ENCODE measurements at regions not wholly inside any gene's neighbourhood (a gene's known extent, or its start where the extent isn't known, plus 50 kb on each side); places are given as distances from the start of the nearest gene placed in this dataset.
"Not testable (repeated sequence)": the region's sequence is repeated elsewhere in the genome, so short reads cannot be mapped to it uniquely, and the experiment has no call there.

DNA sequence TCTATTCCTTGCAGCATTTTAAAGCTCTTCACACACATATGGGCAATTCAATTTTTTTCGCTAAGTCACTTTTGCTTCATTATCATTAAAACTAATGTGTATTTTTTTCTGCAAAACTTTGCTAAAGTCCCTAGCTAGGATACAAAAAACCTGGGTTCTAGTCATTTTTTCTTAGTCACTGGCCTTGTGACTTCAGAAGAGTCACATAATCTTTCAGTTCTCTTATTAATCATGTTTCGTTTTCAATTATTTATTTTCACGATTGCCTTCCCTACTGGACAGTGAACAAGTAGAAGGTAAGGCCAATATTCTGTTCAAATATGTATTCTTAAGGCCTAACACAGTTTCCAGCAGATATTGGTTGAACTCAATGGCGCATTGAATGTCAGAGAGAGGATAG, 60.9 kb upstream of the CYRIA start:
- no peak for DNase-seq (ENCODE audit: low read depth)

DNA sequence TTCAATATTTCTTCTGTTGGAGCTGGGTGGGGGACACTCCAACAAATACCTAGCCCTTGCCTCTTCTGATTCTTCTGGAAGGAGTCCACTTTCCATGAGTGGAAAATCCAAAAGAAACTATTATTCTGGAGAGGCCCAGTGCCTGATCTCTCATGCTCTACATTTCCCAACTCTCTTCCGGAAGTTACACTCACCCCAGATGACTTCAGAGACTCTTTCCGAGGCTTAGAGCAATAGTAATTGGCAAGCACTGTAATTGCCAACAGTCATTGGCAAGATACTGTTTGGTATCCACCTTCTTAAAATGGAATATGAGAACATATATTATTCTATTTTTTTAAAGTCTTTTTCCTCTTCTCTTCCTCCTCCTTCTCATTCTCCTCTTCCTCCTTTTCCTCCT, 60.5 kb upstream of the CYRIA start:
- DNase-seq (ENCODE audit: low read depth) = no peak

DNA sequence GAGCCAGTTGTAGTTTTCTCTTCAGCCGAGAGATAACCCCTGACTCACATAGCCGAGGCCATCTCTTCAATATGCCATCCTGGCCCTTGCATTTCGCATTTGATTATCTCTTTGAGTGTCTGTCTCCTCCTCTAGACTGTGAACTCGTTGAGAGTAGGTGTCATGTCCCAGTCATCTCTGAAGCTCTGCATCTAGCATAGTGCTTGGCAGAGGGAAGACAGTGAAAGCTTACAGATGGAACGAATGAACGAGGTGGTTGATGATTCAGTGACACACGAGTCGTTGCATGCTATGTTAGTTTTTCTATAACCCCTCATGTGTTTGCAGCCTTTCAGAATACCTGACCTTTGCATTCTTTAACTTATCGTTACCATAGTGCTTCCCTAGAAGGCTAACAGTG, 59.9 kb upstream of the CYRIA start:
- no peak for DNase-seq (ENCODE audit: low read depth)

DNA sequence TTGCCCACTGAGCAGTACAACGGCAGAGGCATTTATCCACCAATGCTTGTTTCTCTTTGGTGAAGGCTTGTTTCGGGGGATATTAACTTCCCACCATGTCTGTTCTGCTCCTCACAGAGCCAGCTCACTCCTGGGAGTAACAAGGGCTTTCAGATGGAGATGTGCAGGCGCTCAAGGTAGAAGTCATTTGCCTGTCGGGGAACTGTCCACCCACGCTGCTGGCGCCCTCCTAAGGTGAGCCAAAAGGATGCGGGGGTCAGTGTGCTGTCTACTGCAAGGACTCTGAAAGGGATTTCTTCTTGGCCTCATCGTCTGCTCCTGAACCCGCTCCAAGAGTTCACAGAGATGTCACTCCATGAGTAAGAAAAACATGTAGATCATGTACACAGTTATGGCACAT, 57.0 kb upstream of the CYRIA start:
- DNase-seq (ENCODE audit: low read depth) = no peak

DNA sequence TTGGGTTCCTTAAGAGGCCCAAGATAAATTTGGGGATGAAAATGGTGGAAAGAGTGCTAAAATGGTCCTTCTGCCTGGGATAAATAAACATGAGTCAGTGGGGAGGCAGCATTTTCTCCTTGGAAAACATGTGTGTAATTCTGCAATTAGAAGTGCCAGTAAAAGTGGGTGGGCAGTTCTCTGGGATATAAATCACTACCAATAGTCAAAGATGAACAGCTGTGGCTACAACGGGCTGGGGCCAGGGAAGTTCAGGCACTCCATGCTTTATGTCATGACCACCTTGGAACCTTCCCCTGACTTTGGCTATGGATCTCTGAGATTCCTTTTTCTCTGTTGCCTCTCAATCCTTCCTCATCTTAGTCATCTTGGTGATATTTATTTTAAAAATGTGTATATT, 56.5 kb upstream of the CYRIA start:
- DNase-seq (ENCODE audit: low read depth) = no peak

DNA sequence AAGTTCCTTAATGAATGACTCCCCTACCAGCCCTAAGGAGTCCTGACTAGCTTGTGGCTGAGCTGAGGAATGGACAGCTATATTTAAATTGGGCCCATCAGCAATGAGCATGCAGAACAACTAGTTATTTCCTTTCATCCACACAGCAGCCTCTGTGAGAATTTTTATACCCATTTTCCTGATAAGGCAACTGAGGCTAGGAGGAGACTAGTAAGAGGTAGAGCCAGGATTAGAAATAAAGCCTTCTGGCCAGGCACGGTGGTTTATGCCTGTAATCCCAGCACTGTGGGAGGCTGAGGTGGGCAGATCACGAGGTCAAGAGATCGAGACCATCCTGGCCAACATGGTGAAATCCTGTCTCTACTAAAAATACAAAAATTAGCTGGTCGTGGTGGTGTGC, 55.9 kb upstream of the CYRIA start:
- DNase-seq (ENCODE audit: low read depth) = not testable (repeated sequence)

DNA sequence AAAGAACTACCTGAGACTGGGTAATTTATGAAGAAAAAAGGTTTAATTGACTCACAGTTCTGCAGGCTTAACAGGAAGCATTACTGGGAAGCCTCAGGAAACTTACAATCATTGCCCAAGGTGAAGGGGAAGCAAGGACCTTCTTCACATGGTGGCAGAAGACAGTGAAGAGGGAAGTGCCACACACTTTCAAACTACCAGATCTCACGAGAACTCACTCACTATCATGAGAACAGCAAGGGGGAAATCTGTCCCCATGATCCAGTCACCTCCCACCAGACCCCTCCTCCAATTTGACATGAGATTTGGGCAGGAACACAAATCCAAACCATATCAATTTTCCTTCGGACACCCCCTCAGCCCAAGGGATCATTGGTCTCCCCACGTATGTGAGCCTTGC, 55.1 kb upstream of the CYRIA start:
- not testable (repeated sequence) for DNase-seq (ENCODE audit: low read depth)

DNA sequence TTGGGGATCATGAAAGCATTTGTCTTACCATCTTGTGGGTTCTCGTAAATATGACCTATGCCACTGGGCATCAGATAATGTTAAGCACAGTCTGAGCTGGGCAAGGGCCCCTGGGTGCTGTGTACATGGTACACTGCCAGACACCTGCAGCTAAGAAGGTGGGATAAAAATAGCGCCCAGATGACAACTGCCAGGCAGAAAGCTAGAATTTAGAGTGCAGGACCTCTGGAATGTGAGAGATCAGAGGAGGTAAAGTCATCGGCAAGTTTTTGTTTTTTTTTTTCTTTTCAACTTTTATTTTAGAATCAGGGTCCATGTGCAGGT, 53.8 kb upstream of the CYRIA start:
- DNase-seq (ENCODE audit: low read depth) = no peak

DNA sequence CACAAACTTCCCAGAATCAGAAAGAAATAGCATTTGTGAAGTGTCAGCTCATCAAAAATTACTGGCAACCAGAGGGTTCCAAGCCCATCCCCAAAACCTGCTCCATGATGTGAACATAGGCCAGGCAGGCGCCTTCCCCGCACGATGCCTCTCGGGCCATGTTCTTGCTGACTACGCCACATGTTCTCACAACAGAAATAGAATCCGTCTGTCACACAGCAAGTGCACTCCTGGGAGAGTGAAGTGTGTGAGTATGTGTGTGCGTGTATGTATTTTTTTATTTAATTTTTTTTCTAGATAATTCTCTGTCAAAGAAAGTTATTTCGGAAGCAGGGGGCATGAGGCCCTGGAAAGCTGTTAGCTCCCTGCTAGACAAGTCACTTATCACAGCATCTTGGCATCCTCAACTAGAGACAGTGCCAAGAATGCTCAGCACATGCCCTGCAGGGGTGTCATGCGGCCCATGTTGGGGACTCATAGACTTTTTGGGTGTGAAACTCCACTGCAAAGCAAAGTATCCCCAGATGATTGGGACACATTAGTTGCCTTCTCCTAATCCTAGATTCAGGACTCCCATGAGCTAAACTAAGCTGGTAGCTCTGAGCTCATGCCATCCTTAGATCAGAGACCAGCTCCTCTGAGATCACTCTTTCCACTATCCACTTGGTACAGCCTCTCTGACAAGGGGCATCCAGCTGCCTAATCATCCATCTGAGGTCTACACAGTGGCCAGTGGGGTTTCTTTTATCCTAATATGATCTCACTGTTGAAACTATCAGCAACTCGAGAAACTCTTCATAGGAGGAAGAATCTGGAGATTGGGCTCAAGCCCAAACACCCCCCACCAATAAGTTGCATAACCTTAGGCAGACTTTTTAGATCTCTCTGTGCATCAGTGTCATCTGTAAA, 53.2 kb upstream of the CYRIA start:
- no peak for DNase-seq (ENCODE audit: low read depth)

DNA sequence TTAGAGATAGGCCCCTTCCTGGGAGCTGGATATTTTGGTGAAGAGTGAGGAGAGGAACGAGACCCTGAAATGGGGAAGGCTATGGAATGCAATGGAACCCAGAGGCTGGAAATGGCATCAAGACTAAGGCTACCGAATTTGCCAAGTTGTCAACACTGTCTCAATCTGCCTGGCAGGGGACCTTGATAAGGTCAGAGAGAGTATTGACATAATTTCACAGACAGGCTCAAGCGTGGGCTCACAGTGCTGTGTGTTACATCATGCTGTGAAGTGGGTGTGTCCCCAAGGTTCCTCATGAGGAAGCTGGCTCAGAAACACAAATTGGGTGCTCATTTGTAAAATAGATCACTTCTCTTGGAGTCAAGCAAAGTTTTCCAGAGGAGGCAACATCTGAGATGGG, 51.8 kb upstream of the CYRIA start:
- DNase-seq (ENCODE audit: low read depth) = peak; percentile 31

DNA sequence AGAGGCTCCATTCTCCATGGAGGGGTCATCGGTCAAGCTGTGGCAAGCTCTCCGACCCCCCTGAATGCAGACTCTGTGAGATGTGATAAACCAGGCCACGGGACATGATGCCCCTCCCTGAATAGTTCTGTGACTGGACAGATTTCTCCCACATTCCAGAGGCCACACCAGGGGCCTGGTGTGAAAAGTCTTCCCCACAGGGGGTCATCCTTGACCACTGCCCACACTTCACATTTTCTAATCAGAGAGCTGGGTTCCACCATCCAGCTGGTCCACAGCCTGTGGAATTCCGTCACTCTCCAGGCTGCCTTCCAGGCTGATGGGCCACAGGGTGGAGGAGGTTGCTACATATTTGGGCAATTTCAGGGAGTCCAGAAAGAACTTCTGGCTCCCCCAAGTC, 51.3 kb upstream of the CYRIA start:
- DNase-seq (ENCODE audit: low read depth) = no peak

DNA sequence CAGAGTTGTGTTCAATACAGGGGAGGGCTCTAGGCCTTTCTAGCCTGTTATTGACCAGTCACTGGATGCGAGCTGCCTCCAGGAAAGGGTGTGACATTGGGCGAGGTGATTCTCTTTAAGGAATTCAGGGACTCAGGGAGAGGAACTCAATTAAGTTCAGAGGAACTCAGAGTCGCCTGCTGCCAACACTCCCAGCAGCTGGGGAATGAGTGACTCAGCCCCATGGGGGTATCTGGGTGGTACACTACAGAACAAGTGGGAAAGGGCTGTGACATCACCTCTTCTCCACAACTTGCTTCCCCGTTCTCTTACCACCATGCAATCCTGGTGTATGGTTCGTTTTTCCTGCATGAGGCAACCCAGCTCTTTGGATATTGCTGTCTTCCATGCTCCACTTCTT, 50.4 kb upstream of the CYRIA start:
- no peak for DNase-seq (ENCODE audit: low read depth)
